ENCODE measurements at regions not wholly inside any gene's neighbourhood (a gene's known extent, or its start where the extent isn't known, plus 50 kb on each side); places are given as distances from the start of the nearest gene placed in this dataset.
A peak's percentile ranks its signal among the peaks of the same experiment; 100 is the strongest.
"Not testable (repeated sequence)": the region's sequence is repeated elsewhere in the genome, so short reads cannot be mapped to it uniquely, and the experiment has no call there.

DNA sequence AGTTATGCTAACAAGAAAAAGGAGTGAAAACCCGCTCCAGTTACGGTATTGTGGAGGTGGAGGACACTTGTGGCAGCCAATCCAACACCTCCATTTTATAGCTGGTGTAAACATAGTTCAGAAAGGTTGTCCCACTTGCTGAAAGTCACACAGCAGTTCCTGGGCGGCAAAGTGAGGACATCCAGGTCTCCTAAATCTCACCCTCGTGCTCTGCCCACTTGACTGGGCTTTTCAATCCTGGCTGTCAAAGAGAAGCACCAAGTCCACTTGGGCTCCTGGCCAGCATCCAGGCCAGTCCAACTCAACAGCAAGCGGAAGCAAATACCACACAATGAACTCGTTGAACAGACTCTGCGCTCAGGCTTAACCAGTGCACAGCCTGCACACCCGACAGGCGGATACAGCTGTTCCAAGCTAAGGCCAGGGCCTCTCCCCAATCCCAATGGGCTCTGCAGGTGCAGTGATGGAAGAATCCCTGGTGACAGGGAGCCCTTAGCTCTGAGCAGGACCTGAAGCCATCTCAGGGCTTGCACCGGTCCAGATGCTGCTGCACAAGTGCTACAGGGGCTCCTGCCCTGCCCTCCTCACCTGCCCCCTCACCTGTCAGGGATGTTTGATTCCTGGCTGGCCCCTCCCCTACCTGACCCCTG lies 89.8 kb upstream of the METTL9 start:
- CTCF ChIA-PET (ENCODE audit: low intra/inter-chr PET ratio); H3K4me3 ChIP-seq; intact Hi-C loops (cut with micrococcal nuclease); H2AFZ ChIP-seq (ENCODE audit: low read depth, low read length); ATAC-seq; H3K27ac ChIP-seq (ENCODE audit: extremely low read depth, low read depth, low read length); BruUV-seq (replicated peaks); H3K9me1 ChIP-seq (ENCODE audit: control insufficient read depth, insufficient read depth, low read length); H3K9me3 ChIP-seq (replicated peaks; ENCODE audit: control insufficient read depth, insufficient read depth, low read depth, low read length); in situ Hi-C loops (cut with MboI); FAIRE-seq; H3K4me2 ChIP-seq (ENCODE audit: insufficient read depth, low read length); H3K27me3 ChIP-seq (ENCODE audit: control insufficient read depth in 2 of 2, insufficient read depth in 2 of 2, low read length in 2 of 2): not testable (repeated sequence)
- H4K20me1 ChIP-seq (replicated peaks; ENCODE audit: control insufficient read depth, insufficient read depth, low read length): peaks cover 50% of the 10 kb centered on the region
- H3K9ac ChIP-seq (ENCODE audit: insufficient read depth in 1 of 2, low read depth in 2 of 2, low read length in 2 of 2): peak overlapping the region in 1 of 2 experiments; percentile 71; a peak in 1 of 4 replicates
- peaks cover 66% of the 10 kb centered on the region; the same call in 2 of the 3 replicates for H3K36me3 ChIP-seq (ENCODE audit: control insufficient read depth, insufficient read depth, low read length)
- WGBS (ENCODE audit: insufficient coverage, low coverage, missing lambda C conversion rate): 91% methylated on average over 10 of the region's 10 CpGs
- peak in 1 of 4 experiments; percentile 6 for DNase-seq (ENCODE audit: extremely low read depth in 1 of 4, low spot score in 3 of 4)
- POLR2A ChIA-PET: interaction anchor here (1.2 kb wide), 1 partner anchor 10 kb away, joined by 5 read pairs; no protein-coding TSS in a partner anchor
- TF ChIP-seq BRD9 (IDR thresholded peaks at IDR 0.05; ENCODE audit: low read depth, partially characterized antibody) (peak; percentile 63), NFIC (IDR thresholded peaks at IDR 0.05) (0 out of 2 replicates have a peak, but pooled peaks have one; percentile 11), RBM25 (IDR thresholded peaks at IDR 0.05; ENCODE audit: low read depth, low read length, severe bottlenecking) (peak; percentile 65), SMARCA5 (IDR thresholded peaks at IDR 0.05) (peak; percentile 71; the same call in 1 of the 2 replicates), BCOR (IDR thresholded peaks at IDR 0.05) (peak; percentile 78), KDM1A (IDR thresholded peaks at IDR 0.05) (peak in 1 of 2 experiments; percentile 68; a peak in 2 of 4 replicates), ZFP36 (IDR thresholded peaks at IDR 0.05; ENCODE audit: low read depth, low read length, partially characterized antibody) (peak; percentile 68), RBFOX2 (IDR thresholded peaks at IDR 0.05; ENCODE audit: low read depth, low read length) (peak; percentile 37; the same call in 1 of the 2 replicates)
- TF ChIP-seq, protein P1, sequence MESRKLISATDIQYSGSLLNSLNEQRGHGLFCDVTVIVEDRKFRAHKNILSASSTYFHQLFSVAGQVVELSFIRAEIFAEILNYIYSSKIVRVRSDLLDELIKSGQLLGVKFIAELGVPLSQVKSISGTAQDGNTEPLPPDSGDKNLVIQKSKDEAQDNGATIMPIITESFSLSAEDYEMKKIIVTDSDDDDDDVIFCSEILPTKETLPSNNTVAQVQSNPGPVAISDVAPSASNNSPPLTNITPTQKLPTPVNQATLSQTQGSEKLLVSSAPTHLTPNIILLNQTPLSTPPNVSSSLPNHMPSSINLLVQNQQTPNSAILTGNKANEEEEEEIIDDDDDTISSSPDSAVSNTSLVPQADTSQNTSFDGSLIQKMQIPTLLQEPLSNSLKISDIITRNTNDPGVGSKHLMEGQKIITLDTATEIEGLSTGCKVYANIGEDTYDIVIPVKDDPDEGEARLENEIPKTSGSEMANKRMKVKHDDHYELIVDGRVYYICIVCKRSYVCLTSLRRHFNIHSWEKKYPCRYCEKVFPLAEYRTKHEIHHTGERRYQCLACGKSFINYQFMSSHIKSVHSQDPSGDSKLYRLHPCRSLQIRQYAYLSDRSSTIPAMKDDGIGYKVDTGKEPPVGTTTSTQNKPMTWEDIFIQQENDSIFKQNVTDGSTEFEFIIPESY (CRISPR knock-in tag; IDR thresholded peaks at IDR 0.05): peak; percentile 10; the same call in 1 of the 2 replicates
- peaks cover 12 to 57% of the 10 kb centered on the region in 2 experiments for H3K4me1 ChIP-seq (replicated peaks in 1 of 2; ENCODE audit: control insufficient read depth in 2 of 2, insufficient read depth in 2 of 2, low read length in 2 of 2)
- peaks cover 90% of the 10 kb centered on the region for H3K79me2 ChIP-seq (ENCODE audit: control insufficient read depth, insufficient read depth, low read length)

DNA sequence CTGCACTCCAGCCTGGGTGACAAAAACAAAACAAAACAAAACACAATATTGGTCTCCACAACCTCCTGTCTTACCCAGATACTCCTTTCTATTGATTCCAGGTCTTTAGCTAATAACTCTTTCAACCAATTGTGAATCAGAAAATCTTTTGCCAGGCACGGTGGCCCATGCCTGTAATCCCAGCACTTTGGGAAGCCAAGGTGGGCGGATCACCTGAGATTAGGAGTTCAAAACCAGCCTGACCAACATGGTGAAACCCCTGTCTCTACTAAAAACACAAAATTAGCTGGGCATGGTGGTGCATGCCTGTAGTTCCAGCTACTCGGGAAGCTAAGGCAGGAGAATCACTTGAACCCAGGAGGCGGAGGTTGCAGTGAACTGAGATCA lies 88.5 kb upstream of the METTL9 start:
- intact Hi-C loops (cut with micrococcal nuclease); H3K27ac ChIP-seq (ENCODE audit: extremely low read depth, low read depth, low read length); H3K4me2 ChIP-seq (ENCODE audit: insufficient read depth, low read length); H3K27me3 ChIP-seq (ENCODE audit: control insufficient read depth in 2 of 2, insufficient read depth in 2 of 2, low read length in 2 of 2); in situ Hi-C loops (cut with MboI); H3K9ac ChIP-seq (ENCODE audit: insufficient read depth in 1 of 2, low read depth in 2 of 2, low read length in 2 of 2); CTCF ChIA-PET (ENCODE audit: low intra/inter-chr PET ratio); DNase-seq (ENCODE audit: extremely low read depth in 1 of 4, low spot score in 3 of 4); BruUV-seq (replicated peaks); ATAC-seq; H3K9me1 ChIP-seq (ENCODE audit: control insufficient read depth, insufficient read depth, low read length); H3K4me3 ChIP-seq; FAIRE-seq; H3K9me3 ChIP-seq (replicated peaks; ENCODE audit: control insufficient read depth, insufficient read depth, low read depth, low read length); H2AFZ ChIP-seq (ENCODE audit: low read depth, low read length): not testable (repeated sequence)
- Histone ChIP-seq H3K4me1 (replicated peaks in 1 of 2; ENCODE audit: control insufficient read depth in 2 of 2, insufficient read depth in 2 of 2, low read length in 2 of 2) (peaks cover 12 to 57% of the 10 kb centered on the region in 2 experiments), H4K20me1 (replicated peaks; ENCODE audit: control insufficient read depth, insufficient read depth, low read length) (peaks cover 56% of the 10 kb centered on the region), H3K36me3 (ENCODE audit: control insufficient read depth, insufficient read depth, low read length) (peaks cover 74% of the 10 kb centered on the region; the same call in 2 of the 3 replicates), H3K79me2 (ENCODE audit: control insufficient read depth, insufficient read depth, low read length) (peaks cover 96% of the 10 kb centered on the region)
- POLR2A ChIA-PET: interaction anchor here (1.2 kb wide), 1 partner anchor 9 kb away, joined by 5 read pairs; no protein-coding TSS in a partner anchor
- whole genome bisulfite sequencing (ENCODE audit: insufficient coverage, low coverage, missing lambda C conversion rate): 83% methylated on average over 4 of the region's 4 CpGs
